WTC11 (cell line): ENCODE measurements at regions not wholly inside any gene's neighbourhood (a gene's known extent, or its start where the extent isn't known, plus 50 kb on each side); places are given as distances from the start of the nearest gene placed in this dataset.
A peak's percentile ranks its signal among the peaks of the same experiment; 100 is the strongest.

Experiments
- ATAC-seq: fragments of 200-7000 bp; cut with Tn5 transposase; 2 replicates; pipeline ENCODE4 v1.10.0; 2021; ENCODE audit warnings: mild to moderate bottlenecking, moderate library complexity
- CTCF ChIA-PET: fragments of 300-600 bp; sonication (Branson Sonifier 250); formaldehyde crosslinking; loops from one replicate; lab custom pipeline; 2021; ENCODE audit warnings: antibody characterized with exemption; lab: Charles Lee
- POLR2A ChIA-PET: fragments of 350-600 bp; sonication (Branson Sonifier 250); formaldehyde crosslinking; loops from one replicate; lab custom pipeline; 2021; ENCODE audit warnings: antibody characterized with exemption; lab: Charles Lee
- DNase-seq: peaks from one replicate; pipeline ENCODE4 v3.0.0; 2021; ENCODE audit warnings: low spot score
- H3K27ac Mint-ChIP-seq: 2 replicates; pipeline ENCODE4 v1.8.0; 2021; ENCODE audit warnings: mixed read lengths
- H3K27me3 Mint-ChIP-seq: 2 replicates; pipeline ENCODE4 v1.8.0; 2021; ENCODE audit warnings: low read depth, mild to moderate bottlenecking, moderate library complexity, mixed read lengths
- H3K36me3 Mint-ChIP-seq: 2 replicates; pipeline ENCODE4 v1.8.0; 2021; ENCODE audit warnings: mixed read lengths
- H3K4me1 Mint-ChIP-seq: 2 replicates; pipeline ENCODE4 v1.8.0; 2022; ENCODE audit warnings: mixed read lengths
- H3K4me3 Mint-ChIP-seq: 2 replicates; pipeline ENCODE4 v1.8.0; 2021; ENCODE audit warnings: mild to moderate bottlenecking, moderate library complexity, mixed read lengths
- H3K9me3 Mint-ChIP-seq: 2 replicates; pipeline ENCODE4 v1.8.0; 2021; ENCODE audit warnings: mixed read lengths
- CREB1 ChIP-seq: sonication (generic); formaldehyde crosslinking; IDR thresholded peaks from 2 replicates; pipeline ENCODE4 v1.8.0; 2023; ENCODE audit warnings: mild to moderate bottlenecking, missing genetic modification reagents
- CREM ChIP-seq: sonication (generic); formaldehyde crosslinking; IDR thresholded peaks from 2 replicates; pipeline ENCODE4 v1.8.1; 2022; ENCODE audit warnings: mild to moderate bottlenecking, missing genetic modification reagents, moderate library complexity
- E2F1 ChIP-seq: sonication (generic); formaldehyde crosslinking; IDR thresholded peaks from 2 replicates; pipeline ENCODE4 v1.8.0; 2022; ENCODE audit warnings: mild to moderate bottlenecking, missing genetic modification reagents
- E2F5 ChIP-seq: sonication (generic); formaldehyde crosslinking; IDR thresholded peaks from 2 replicates; pipeline ENCODE4 v1.8.1; 2022; ENCODE audit warnings: mild to moderate bottlenecking, moderate library complexity, missing genetic modification reagents
- ELF4 ChIP-seq: sonication (generic); formaldehyde crosslinking; IDR thresholded peaks from 2 replicates; pipeline ENCODE4 v1.8.1; 2022; ENCODE audit warnings: low read depth, mild to moderate bottlenecking, moderate library complexity, missing genetic modification reagents
- FOXP1 ChIP-seq: sonication (generic); formaldehyde crosslinking; IDR thresholded peaks from 2 replicates; pipeline ENCODE4 v1.8.0; 2022; ENCODE audit warnings: missing genetic modification reagents, mild to moderate bottlenecking, moderate library complexity, borderline replicate concordance
- MXD4 ChIP-seq: fragments of 250-450 bp; sonication (Bioruptor Pico); IDR thresholded peaks from 2 replicates; pipeline ENCODE4 v1.8.0; 2021; ENCODE audit warnings: mild to moderate bottlenecking, moderate library complexity, borderline replicate concordance
- NFATC4 ChIP-seq: fragments of 250-450 bp; sonication (Bioruptor Pico); IDR thresholded peaks from 2 replicates; pipeline ENCODE4 v1.9.0; 2021; ENCODE audit warnings: mild to moderate bottlenecking
- NFE2L1 ChIP-seq: sonication (generic); formaldehyde crosslinking; IDR thresholded peaks from 2 replicates; pipeline ENCODE4 v1.8.1; 2023; ENCODE audit warnings: missing genetic modification reagents
- NR3C1 ChIP-seq: sonication (generic); formaldehyde crosslinking; conservative IDR thresholded peaks from 2 replicates; pipeline ENCODE4 v1.8.1; 2023; ENCODE audit warnings: low read depth, mild to moderate bottlenecking, missing genetic modification reagents
- PRRX2 ChIP-seq: fragments of 250-450 bp; sonication (Bioruptor Pico); IDR thresholded peaks from 2 replicates; pipeline ENCODE4 v1.8.0; 2021; ENCODE audit warnings: mild to moderate bottlenecking
- STAT6 ChIP-seq: sonication (generic); formaldehyde crosslinking; conservative IDR thresholded peaks from 2 replicates; pipeline ENCODE4 v1.8.1; 2023; ENCODE audit warnings: mild to moderate bottlenecking, low read depth, missing genetic modification reagents, moderate library complexity
- TEAD1 ChIP-seq: sonication (generic); formaldehyde crosslinking; IDR thresholded peaks from 2 replicates; pipeline ENCODE4 v1.8.0; 2022; ENCODE audit warnings: mild to moderate bottlenecking, missing genetic modification reagents
- TEAD4 ChIP-seq: sonication (generic); formaldehyde crosslinking; IDR thresholded peaks from 2 replicates; pipeline ENCODE4 v1.8.0; 2022; ENCODE audit warnings: mild to moderate bottlenecking, missing genetic modification reagents
- TP53 ChIP-seq: sonication (generic); formaldehyde crosslinking; IDR thresholded peaks from 2 replicates; pipeline ENCODE4 v1.8.1; 2023; ENCODE audit warnings: mild to moderate bottlenecking, missing genetic modification reagents
- USF2 ChIP-seq: sonication (generic); formaldehyde crosslinking; IDR thresholded peaks from 2 replicates; pipeline ENCODE4 v1.8.1; 2023; ENCODE audit warnings: mild to moderate bottlenecking, missing genetic modification reagents, moderate library complexity
- ZNF281 ChIP-seq: sonication (generic); formaldehyde crosslinking; IDR thresholded peaks from 2 replicates; pipeline ENCODE4 v1.8.0; 2023; ENCODE audit warnings: mild to moderate bottlenecking, missing genetic modification reagents
- ZNF512 ChIP-seq: sonication (generic); formaldehyde crosslinking; IDR thresholded peaks from 2 replicates; pipeline ENCODE4 v1.8.1; 2022; ENCODE audit warnings: missing genetic modification reagents, borderline replicate concordance

- Mint-ChIP-seq H3K36me3 (peaks cover 4% of the 10 kb centered on the region), H3K27me3 (no peaks in the 10 kb centered on the region)
- POLR2A ChIA-PET: no interaction called here
- DNase-seq: no peak
- TF ChIP-seq STAT6: no peak
- TF ChIP-seq E2F5 (CRISPR knock-in tag): no peak
- no peak for TF ChIP-seq E2F1 (CRISPR knock-in tag)
- no peak for TF ChIP-seq NFATC4 (CRISPR knock-in tag)
- TF ChIP-seq, all 79 proteins: peak for 0
- Mint-ChIP-seq H3K4me3 (no peak overlapping the region), H3K4me1 (no peaks in the 10 kb centered on the region), H3K27ac (no peak overlapping the region), H3K9me3 (peaks cover 3% of the 10 kb centered on the region)
- CTCF ChIA-PET: no interaction called here
- no peak for ATAC-seq
Observed at GRCh38 chr6:72497186-72497585, 124.7 kb upstream of the KCNQ5 start.

GRCh38 chr6:72500669-72501068 is 121.2 kb upstream of the KCNQ5 start:
- Mint-ChIP-seq H3K27me3 (no peaks in the 10 kb centered on the region), H3K4me3 (no peak overlapping the region), H3K27ac (no peak overlapping the region), H3K4me1 (no peaks in the 10 kb centered on the region), H3K36me3 (peaks cover 6% of the 10 kb centered on the region), H3K9me3 (peaks cover 18% of the 10 kb centered on the region)
- DNase-seq: no peak
- ChIA-PET CTCF (no interaction called here), POLR2A (no interaction called here)
- ATAC-seq: no peak
- TF ChIP-seq ZNF512 (CRISPR knock-in tag) (0 out of 2 replicates have a peak, but pooled peaks have one; percentile 29), ZNF281 (no peak)

- peaks cover 6% of the 10 kb centered on the region for H3K36me3 Mint-ChIP-seq
- CTCF ChIA-PET: interaction anchor here (0.8 kb wide), 1 partner anchor 112 kb away, joined by 3 read pairs; no protein-coding TSS in a partner anchor
- POLR2A ChIA-PET: no interaction called here
Observed at GRCh38 chr6:72504406-72504805, 117.5 kb upstream of the KCNQ5 start.

More at GRCh38 chr6:72504406-72504805, 117.5 kb upstream of the KCNQ5 start:
- DNase-seq: no peak
- TF ChIP-seq USF2 (CRISPR knock-in tag): no peak
- TF ChIP-seq FOXP1: no peak
- no peak for TF ChIP-seq TEAD4 (CRISPR knock-in tag)
- no peak for TF ChIP-seq TP53
- no peak for TF ChIP-seq NR3C1
- no peak for TF ChIP-seq PRRX2
- no peak for TF ChIP-seq MXD4
- no peak for TF ChIP-seq CREM (CRISPR knock-in tag)
- TF ChIP-seq CREB1 (CRISPR knock-in tag): no peak
- no peak for TF ChIP-seq NFE2L1 (CRISPR knock-in tag)
- TF ChIP-seq TEAD1: no peak
- no peak for TF ChIP-seq ELF4 (CRISPR knock-in tag)
- TF ChIP-seq, all 79 proteins: peak for 0
- Mint-ChIP-seq H3K4me3 (no peak overlapping the region), H3K4me1 (peaks cover under 1% of the 10 kb centered on the region; the same call in 1 of the 2 replicates), H3K27me3 (no peaks in the 10 kb centered on the region), H3K27ac (no peak overlapping the region), H3K9me3 (peaks cover 18% of the 10 kb centered on the region)
- ATAC-seq: no peak
